K562 (cell line): ENCODE measurements at regions not wholly inside any gene's neighbourhood (a gene's known extent, or its start where the extent isn't known, plus 50 kb on each side); places are given as distances from the start of the nearest gene placed in this dataset.

Experiments used
- ATAC-seq: fragments of 200-7000 bp; cut with Tn5 transposase; 3 replicates; pipeline ENCODE4 v1.9.1; 2020; ENCODE audit warnings: moderate library complexity
- BruUV-seq: library from RNA; stranded (reverse); fragments of 400-500 nt; replicated peaks from 2 replicates; lab custom pipeline; 2021; lab: Mats Ljungman, UMichigan
- CTCF ChIA-PET: fragments of 300-600 bp; formaldehyde crosslinking; extraction: SDS; loops from one replicate; lab custom pipeline; 2021; ENCODE audit warnings: low intra/inter-chr PET ratio; lab: Yijun Ruan, JAX
- POLR2A ChIA-PET: fragments of 300-600, 350-650 bp; sonication (Branson Sonifier 250); formaldehyde crosslinking; extraction: SDS; loops from one replicate; lab custom pipeline; 2021; ENCODE audit warnings: antibody characterized with exemption, inconsistent platforms; lab: Yijun Ruan, JAX
- DNase-seq, 4 experiments: peaks; one replicate each; pipeline versions ENCODE4 v3.0.0 to v3.0.0-alpha.2; 2011 to 2018; ENCODE audit warnings: low spot score in 3 of 4, mixed read lengths in 3 of 4; ENCODE audit errors: extremely low read depth in 1 of 4
- FAIRE-seq: peaks from 2 replicates; lab custom pipeline; 2011; peaks lifted over from hg19 to GRCh38; lab: Jason Lieb, UNC
- H2AFZ ChIP-seq: 2 replicates; pipeline ENCODE4 v1.6.0; 2011; ENCODE audit warnings: low read depth, low read length, control low read depth, inconsistent platforms
- H3K27ac ChIP-seq: fragments of 200-600 bp; 3 replicates; pipeline ENCODE4 v1.8.0; 2011; ENCODE audit warnings: low read depth, mild to moderate bottlenecking, control low read depth, inconsistent platforms, low read length, moderate library complexity, mixed read lengths; ENCODE audit errors: extremely low read depth
- H3K27me3 ChIP-seq, 2 experiments: fragments of 300-600 bp in 1 of 2; 2 replicates in 1 of 2; 3 replicates in 1 of 2; pipeline versions ENCODE4 v1.6.0 to v1.8.0; 2011; ENCODE audit warnings: inconsistent platforms in 2 of 2, low read length in 2 of 2, mild to moderate bottlenecking in 1 of 2, mixed read lengths in 1 of 2, moderate library complexity in 1 of 2; ENCODE audit not compliant: control insufficient read depth in 2 of 2, insufficient read depth in 2 of 2
- H3K36me3 ChIP-seq: fragments of 300-600 bp; 3 replicates; pipeline ENCODE4 v1.8.0; 2011; ENCODE audit warnings: mild to moderate bottlenecking, low read length, inconsistent platforms; ENCODE audit not compliant: control insufficient read depth, insufficient read depth
- H3K4me1 ChIP-seq, 2 experiments: fragments of 200-600 bp in 1 of 2; replicated peaks in 1 of 2; 2 replicates in 1 of 2; 3 replicates in 1 of 2; pipeline versions ENCODE4 v1.5.1 to v1.8.0; 2011; ENCODE audit warnings: inconsistent platforms in 2 of 2, low read length in 2 of 2, mild to moderate bottlenecking in 1 of 2, mixed read lengths in 1 of 2, moderate library complexity in 1 of 2; ENCODE audit not compliant: control insufficient read depth in 2 of 2, insufficient read depth in 2 of 2
- H3K4me2 ChIP-seq: 2 replicates; pipeline ENCODE4 v1.6.1; 2011; ENCODE audit warnings: low read length, control low read depth, inconsistent platforms, mixed read lengths; ENCODE audit not compliant: insufficient read depth
- H3K4me3 ChIP-seq: fragments of 200-600 bp; sonication (generic), shearing (Covaris generic); 2 replicates; pipeline ENCODE4 v1.5.1; 2016; ENCODE audit warnings: control low read depth, inconsistent platforms
- H3K79me2 ChIP-seq: fragments of 200-600 bp; 3 replicates; pipeline ENCODE4 v1.8.0; 2011; ENCODE audit warnings: low read length, inconsistent platforms; ENCODE audit not compliant: control insufficient read depth, insufficient read depth
- H3K9ac ChIP-seq, 2 experiments: 2 replicates each; pipeline versions ENCODE4 v1.6.0 to v1.6.1; 2011; ENCODE audit warnings: low read depth in 2 of 2, low read length in 2 of 2, control low read depth in 1 of 2, inconsistent platforms in 1 of 2, mild to moderate bottlenecking in 1 of 2, mixed read lengths in 1 of 2; ENCODE audit not compliant: insufficient read depth in 1 of 2
- H3K9me1 ChIP-seq: one replicate; pipeline ENCODE4 v1.6.0; 2011; ENCODE audit warnings: inconsistent platforms, mild to moderate bottlenecking, low read length, moderate library complexity; ENCODE audit not compliant: control insufficient read depth, insufficient read depth
- H3K9me3 ChIP-seq: replicated peaks from 2 replicates; pipeline ENCODE4 v1.5.1; 2011; ENCODE audit warnings: low read depth, low read length, inconsistent platforms; ENCODE audit not compliant: control insufficient read depth, insufficient read depth
- H4K20me1 ChIP-seq: replicated peaks from 2 replicates; pipeline ENCODE4 v1.6.1; 2011; ENCODE audit warnings: low read length, inconsistent platforms, mixed read lengths; ENCODE audit not compliant: control insufficient read depth, insufficient read depth
- HNRNPL ChIP-seq: fragments of 200-400 bp; formaldehyde crosslinking; IDR thresholded peaks from 2 replicates; pipeline ENCODE4 v1.6.1; 2017; ENCODE audit warnings: low read depth, mild to moderate bottlenecking, low read length
- NEUROD1 ChIP-seq: fragments of 150-350 bp; IDR thresholded peaks from 2 replicates; pipeline ENCODE4 v1.6.1; 2014; ENCODE audit warnings: borderline replicate concordance, low read length, low read depth; ENCODE audit not compliant: partially characterized antibody
- NFE2 ChIP-seq: IDR thresholded peaks from 2 replicates; pipeline ENCODE4 v1.6.1; 2014; ENCODE audit warnings: antibody characterized with exemption, low read depth
- NFYB ChIP-seq: IDR thresholded peaks from 2 replicates; pipeline ENCODE4 v1.6.1; 2011; ENCODE audit warnings: mild to moderate bottlenecking, moderate library complexity; ENCODE audit not compliant: insufficient read length; ENCODE audit errors: extremely low read depth
- SP1 ChIP-seq: sonication (generic); formaldehyde crosslinking; IDR thresholded peaks from 2 replicates; pipeline ENCODE4 v1.8.1; 2022; ENCODE audit warnings: mild to moderate bottlenecking, missing genetic modification reagents
- TCF3 ChIP-seq: sonication (generic); formaldehyde crosslinking; IDR thresholded peaks from 2 replicates; pipeline ENCODE4 v1.4.0; 2020; ENCODE audit warnings: mild to moderate bottlenecking, missing genetic modification reagents
- TOE1 ChIP-seq, 2 experiments: fragments of 450-650 bp in 1 of 2; sonication (generic) in 1 of 2; formaldehyde crosslinking in 1 of 2; IDR thresholded peaks; 2 replicates each; pipeline versions ENCODE4 v1.7.1 to v1.8.0; 2016 to 2022; ENCODE audit warnings: borderline replicate concordance in 2 of 2, mild to moderate bottlenecking in 2 of 2, antibody characterized with exemption in 1 of 2, inconsistent platforms in 1 of 2, low read depth in 1 of 2, missing genetic modification reagents in 1 of 2, moderate library complexity in 1 of 2
- ZNF165 ChIP-seq: fragments of 250-450 bp; sonication (Bioruptor Pico); IDR thresholded peaks from 2 replicates; pipeline ENCODE4 v1.4.0; 2020; ENCODE audit warnings: borderline replicate concordance
- WGBS: fragments of 100-300 bp; shearing (Covaris generic); methylation state at CpG from one replicate; pipeline ENCODE4 v1.1.6; 2016; ENCODE audit warnings: low coverage, mixed read lengths; ENCODE audit not compliant: insufficient coverage; ENCODE audit errors: missing lambda C conversion rate; 5-methylcytosine and 5-hydroxymethylcytosine counted together
- in situ Hi-C: fragments of 300-500 bp; cut with MboI; formaldehyde crosslinking; loops from 4 replicates; pipeline ENCODE4 v1.15.0; 2018; ENCODE audit warnings: inconsistent platforms, mixed read lengths
- intact Hi-C: fragments of 100-400 bp; cut with micrococcal nuclease; formaldehyde crosslinking; loops from 2 replicates; pipeline ENCODE4 v1.14.2; 2022
- TF ChIP-seq, protein P1 (sequence below): fragments of 450-650 bp; formaldehyde crosslinking; IDR thresholded peaks from 2 replicates; pipeline ENCODE4 v1.4.0; 2020; ENCODE audit warnings: mild to moderate bottlenecking, mixed read lengths
- TF ChIP-seq, protein P2 (sequence below): fragments of 150-350 bp; IDR thresholded peaks from 2 replicates; pipeline ENCODE4 v1.6.1; 2014; ENCODE audit warnings: low read depth, mild to moderate bottlenecking, low read length, borderline replicate concordance
- TF ChIP-seq, protein P3 (sequence below), 2 experiments: fragments of 450-650 bp in 1 of 2; sonication (generic) in 1 of 2; formaldehyde crosslinking; conservative IDR thresholded peaks; 2 replicates each; pipeline versions ENCODE4 v1.4.0 to v1.8.1; 2020 to 2022; ENCODE audit warnings: mild to moderate bottlenecking in 1 of 2, missing genetic modification reagents in 1 of 2

DNA sequence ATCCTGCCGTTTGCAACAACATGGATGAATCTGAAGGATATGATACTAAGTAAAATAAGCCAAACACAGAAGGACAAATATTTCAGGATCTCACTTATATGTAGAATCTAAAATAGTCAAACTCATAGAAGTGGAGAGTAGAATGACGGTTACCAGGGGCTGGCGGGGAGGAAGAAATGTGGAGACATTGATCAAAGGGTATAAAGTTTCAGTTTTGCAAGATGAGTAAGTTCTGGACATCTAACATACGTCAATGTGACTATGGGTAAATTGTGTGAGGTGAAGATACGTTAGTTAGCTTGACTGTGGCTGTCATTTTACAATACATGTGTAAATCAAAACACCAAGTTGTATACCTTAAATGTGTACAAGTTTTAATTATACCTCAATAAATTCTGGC, 200.3 kb downstream of the SNX18 start (continued):
- TF ChIP-seq, protein P1, sequence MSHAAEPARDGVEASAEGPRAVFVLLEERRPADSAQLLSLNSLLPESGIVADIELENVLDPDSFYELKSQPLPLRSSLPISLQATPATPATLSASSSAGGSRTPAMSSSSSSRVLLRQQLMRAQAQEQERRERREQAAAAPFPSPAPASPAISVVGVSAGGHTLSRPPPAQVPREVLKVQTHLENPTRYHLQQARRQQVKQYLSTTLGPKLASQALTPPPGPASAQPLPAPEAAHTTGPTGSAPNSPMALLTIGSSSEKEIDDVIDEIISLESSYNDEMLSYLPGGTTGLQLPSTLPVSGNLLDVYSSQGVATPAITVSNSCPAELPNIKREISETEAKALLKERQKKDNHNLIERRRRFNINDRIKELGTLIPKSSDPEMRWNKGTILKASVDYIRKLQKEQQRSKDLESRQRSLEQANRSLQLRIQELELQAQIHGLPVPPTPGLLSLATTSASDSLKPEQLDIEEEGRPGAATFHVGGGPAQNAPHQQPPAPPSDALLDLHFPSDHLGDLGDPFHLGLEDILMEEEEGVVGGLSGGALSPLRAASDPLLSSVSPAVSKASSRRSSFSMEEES (CRISPR knock-in tag) = no peak
- TF ChIP-seq NEUROD1 (no peak), NFYB (no peak), ZNF165 (CRISPR knock-in tag) (no peak), TOE1 (IDR thresholded peaks at IDR 0.05; ENCODE audit: borderline replicate concordance) (no peak), TOE1 (CRISPR knock-in tag; IDR thresholded peaks at IDR 0.05; ENCODE audit: borderline replicate concordance, low read depth) (no peak), HNRNPL (no peak)
- TF ChIP-seq, all 486 proteins: peak for 0

DNA sequence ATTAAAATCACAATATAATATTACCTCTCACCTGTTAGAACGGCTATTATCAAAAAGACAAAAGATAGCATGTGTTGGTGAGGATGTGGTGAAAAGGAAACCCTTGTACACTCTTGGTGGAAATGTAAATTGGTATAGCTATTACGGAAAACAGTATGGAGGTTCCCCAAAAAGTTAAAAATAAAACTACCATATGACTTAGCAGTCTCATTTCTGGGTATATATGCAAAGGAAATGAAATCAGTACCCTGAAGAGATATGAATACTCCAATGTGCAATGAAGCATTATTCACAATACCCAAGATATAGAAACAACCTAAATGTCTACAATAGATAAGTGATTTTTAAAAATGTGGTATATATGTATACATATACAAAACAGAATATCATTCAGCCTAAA, 199.9 kb downstream of the SNX18 start:
- no TSS peak for BruUV-seq
- no peak overlapping the region for H3K4me2 ChIP-seq
- H3K9me1 ChIP-seq = no peaks in the 10 kb centered on the region
- H3K9me3 ChIP-seq = no peaks in the 10 kb centered on the region
- no peaks in the 10 kb centered on the region for H3K27me3 ChIP-seq
- ChIA-PET CTCF (interaction anchor here (0.6 kb wide), 1 partner anchor 25 kb away, joined by 3 read pairs; no protein-coding TSS in a partner anchor), POLR2A (interaction anchor here (1.0 kb wide), 1 partner anchor 9 kb away, joined by 4 read pairs; no protein-coding TSS in a partner anchor)
- H3K4me1 ChIP-seq = peaks cover 5 to 13% of the 10 kb centered on the region in 2 experiments; a peak in 2 of 5 replicates
- TF ChIP-seq, protein P2, sequence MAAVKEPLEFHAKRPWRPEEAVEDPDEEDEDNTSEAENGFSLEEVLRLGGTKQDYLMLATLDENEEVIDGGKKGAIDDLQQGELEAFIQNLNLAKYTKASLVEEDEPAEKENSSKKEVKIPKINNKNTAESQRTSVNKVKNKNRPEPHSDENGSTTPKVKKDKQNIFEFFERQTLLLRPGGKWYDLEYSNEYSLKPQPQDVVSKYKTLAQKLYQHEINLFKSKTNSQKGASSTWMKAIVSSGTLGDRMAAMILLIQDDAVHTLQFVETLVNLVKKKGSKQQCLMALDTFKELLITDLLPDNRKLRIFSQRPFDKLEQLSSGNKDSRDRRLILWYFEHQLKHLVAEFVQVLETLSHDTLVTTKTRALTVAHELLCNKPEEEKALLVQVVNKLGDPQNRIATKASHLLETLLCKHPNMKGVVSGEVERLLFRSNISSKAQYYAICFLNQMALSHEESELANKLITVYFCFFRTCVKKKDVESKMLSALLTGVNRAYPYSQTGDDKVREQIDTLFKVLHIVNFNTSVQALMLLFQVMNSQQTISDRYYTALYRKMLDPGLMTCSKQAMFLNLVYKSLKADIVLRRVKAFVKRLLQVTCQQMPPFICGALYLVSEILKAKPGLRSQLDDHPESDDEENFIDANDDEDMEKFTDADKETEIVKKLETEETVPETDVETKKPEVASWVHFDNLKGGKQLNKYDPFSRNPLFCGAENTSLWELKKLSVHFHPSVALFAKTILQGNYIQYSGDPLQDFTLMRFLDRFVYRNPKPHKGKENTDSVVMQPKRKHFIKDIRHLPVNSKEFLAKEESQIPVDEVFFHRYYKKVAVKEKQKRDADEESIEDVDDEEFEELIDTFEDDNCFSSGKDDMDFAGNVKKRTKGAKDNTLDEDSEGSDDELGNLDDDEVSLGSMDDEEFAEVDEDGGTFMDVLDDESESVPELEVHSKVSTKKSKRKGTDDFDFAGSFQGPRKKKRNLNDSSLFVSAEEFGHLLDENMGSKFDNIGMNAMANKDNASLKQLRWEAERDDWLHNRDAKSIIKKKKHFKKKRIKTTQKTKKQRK = no peak
- TF ChIP-seq NFE2 (no peak), SP1 (CRISPR knock-in tag) (no peak), TCF3 (CRISPR knock-in tag) (no peak)
- TF ChIP-seq, protein P3, sequence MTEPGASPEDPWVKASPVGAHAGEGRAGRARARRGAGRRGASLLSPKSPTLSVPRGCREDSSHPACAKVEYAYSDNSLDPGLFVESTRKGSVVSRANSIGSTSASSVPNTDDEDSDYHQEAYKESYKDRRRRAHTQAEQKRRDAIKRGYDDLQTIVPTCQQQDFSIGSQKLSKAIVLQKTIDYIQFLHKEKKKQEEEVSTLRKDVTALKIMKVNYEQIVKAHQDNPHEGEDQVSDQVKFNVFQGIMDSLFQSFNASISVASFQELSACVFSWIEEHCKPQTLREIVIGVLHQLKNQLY (CRISPR knock-in tag; conservative IDR thresholded peaks at IDR 0.05) = no peak
- no peak overlapping the region for H2AFZ ChIP-seq
- H3K4me3 ChIP-seq = no peak overlapping the region
- no peaks in the 10 kb centered on the region for H3K79me2 ChIP-seq
- DNase-seq = no peak
- no peak for ATAC-seq
- H4K20me1 ChIP-seq = no peaks in the 10 kb centered on the region
- no peak overlapping the region for H3K9ac ChIP-seq
- H3K36me3 ChIP-seq = no peaks in the 10 kb centered on the region
- intact Hi-C loops (no loop called here), in situ Hi-C loops (no loop called here)
- WGBS = 86% methylated on average over 2 of the region's 2 CpGs
- no peak for FAIRE-seq
- no peak overlapping the region for H3K27ac ChIP-seq
